ENCODE measurements at regions not wholly inside any gene's neighbourhood (a gene's known extent, or its start where the extent isn't known, plus 50 kb on each side); places are given as distances from the start of the nearest gene placed in this dataset.

DNA sequence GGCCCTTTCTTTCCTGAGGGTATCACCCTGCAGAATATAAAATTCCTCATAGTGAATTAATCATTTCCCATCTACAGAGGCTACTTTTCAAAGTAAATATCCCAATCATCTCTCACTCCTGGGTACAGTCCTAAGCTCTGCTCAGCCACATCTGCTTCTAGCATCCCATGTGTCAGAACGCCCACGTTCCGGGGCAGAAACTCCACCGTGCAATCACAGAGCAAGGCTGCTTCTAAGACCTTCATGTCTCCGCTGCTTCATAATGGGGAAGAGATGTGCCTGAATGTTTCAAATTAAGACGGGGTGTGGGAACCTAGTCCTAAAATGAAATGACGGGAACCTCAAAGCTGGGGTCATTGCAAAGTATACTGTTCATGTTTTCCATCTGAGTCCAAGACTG lies 208.8 kb upstream of the GMDS start:
- DNase-seq: no peak

GRCh38 chr6:2450546-2450945 lies 205.1 kb upstream of the GMDS start:
- DNase-seq: peak; percentile 52

- no peak for DNase-seq
Measured at GRCh38 chr6:2449572-2449940, 204.2 kb upstream of the GMDS start.

GRCh38 chr6:2448826-2449571 lies 203.6 kb upstream of the GMDS start:
- DNase-seq: peak; percentile 64

DNA sequence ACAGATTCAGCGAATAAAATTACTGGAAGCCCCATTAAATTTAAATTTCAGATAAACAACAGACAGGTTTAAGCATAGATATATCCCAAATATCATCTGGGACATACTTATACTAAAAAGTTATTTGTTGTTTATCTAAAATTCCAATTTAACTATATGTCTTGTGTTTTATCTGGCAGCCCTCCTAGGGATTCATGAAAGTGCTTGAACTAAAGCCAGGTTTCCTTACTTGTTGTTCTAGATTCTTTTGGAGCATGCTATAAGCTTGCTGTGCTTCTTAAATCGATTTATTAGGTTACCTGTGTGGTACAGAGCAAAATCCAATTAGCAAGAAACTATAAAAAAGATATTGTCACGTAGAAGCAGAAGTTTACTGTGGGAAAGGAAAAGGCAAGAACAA lies 202.5 kb upstream of the GMDS start:
- no peak for DNase-seq

- DNase-seq: no peak
Measured at GRCh38 chr6:2447318-2447920, 202.0 kb upstream of the GMDS start.

- no peak for DNase-seq
Measured at GRCh38 chr6:2441601-2442475, 196.4 kb upstream of the GMDS start.

DNA sequence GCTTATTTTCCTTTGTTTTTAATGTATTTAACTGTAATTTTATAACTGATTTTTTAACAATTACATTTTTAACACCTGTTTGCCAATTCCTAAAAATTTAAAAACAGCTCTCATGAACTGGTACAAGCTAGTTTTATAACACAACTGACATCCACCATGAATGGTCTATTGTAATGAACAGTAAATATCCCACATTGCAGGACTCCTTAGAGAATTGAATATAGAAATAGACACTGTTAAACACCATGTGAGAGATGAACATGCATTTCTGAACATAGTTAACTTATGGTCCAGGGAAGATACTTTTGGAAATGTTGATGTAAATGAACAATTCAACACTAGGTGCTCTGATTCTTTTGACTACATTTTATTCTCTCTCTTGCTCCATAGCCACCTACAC lies 195.1 kb upstream of the GMDS start:
- no peak for DNase-seq

DNA sequence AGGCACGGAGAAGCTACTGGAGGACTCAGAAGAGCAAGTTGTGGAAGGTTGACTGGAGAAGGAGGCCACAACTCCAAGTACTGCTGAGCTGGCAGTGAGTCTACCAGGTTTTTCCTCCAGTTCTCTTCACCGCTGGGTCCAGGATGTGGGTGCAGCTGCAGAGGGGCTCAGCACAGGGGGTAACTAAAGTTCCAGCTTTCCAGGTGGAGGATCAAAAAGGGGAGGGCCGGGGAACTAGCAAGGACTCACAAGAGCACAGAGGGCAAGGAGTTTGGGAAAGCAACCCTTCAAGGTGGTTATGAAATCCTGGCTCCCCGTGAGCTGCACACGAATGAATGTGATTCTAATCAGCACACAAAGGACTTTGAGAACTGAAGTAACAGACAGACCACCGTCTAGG lies 194.2 kb upstream of the GMDS start:
- no peak for DNase-seq

DNA sequence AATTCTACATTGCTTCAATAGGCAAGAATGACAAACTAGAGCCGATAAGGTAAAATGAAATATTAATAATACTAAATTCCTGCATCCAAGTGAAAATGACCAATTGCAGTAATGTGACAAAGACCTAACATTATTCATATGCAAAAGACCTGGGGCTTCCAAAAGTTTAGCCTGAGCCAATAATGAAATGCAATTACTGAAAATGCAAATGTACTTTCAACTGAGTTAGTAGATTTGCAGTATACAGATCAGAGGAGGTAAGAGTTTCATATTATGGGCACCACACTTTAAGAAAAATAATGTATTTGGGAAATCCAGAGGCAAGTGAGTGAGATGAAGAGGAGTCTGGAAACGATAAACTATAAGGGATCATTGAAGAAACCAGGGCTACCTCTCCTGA lies 193.7 kb upstream of the GMDS start:
- no peak for DNase-seq

DNA sequence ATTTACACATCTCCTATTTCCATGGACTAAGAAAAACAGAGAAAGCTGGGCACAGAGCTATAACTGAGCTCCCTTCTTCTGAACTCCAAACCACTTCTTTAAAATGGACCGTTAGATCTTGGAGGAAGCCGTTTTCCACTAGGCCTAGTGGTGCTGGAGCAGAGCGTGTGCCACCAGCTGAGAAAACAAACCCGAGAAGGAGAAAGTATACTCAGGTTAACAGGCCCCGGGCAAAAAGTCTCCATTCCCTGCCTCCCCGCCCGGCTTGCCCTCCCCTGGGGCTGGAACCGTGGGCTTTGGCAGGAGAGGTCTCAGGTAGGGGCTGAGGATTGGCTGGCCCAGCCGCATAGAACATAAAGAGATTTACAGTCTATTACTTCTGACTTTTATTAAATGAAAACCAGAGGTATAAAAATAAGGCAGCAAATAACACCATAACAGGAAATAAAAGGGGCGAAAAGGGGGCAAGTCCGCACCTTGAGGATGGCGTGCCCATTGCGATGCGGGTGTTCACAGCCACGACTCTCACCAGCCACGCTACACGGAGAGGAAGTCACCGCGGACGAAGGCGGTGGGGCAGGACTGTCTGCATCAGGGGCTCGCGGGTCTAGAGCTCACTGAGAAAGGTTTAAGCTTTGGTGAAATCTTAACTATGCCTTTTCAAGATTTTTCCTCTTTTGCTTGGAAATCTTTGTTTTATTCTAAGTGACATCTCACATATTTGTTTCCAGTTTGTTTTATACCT lies 191.2 kb upstream of the GMDS start:
- DNase-seq: no peak

DNA sequence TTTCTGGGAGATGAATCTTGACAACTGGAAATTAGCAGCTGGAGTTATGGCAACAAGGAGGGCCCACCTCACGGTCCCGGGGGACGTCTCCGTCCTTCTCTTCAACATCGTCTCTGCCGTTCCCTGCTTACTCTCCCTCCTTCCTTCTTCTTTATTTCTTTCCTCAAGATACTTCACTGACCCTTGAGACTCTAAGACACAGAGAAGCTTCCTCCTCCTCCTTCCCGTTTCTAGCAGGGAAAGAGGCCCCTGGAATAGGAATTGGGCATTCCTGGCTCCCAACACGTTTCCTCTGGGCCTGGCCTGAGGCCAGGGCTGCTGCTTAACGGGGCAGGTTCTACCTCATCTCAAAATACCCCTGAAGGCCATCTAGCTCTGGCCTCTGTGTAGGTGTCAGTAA lies 189.9 kb upstream of the GMDS start:
- DNase-seq: no peak

DNA sequence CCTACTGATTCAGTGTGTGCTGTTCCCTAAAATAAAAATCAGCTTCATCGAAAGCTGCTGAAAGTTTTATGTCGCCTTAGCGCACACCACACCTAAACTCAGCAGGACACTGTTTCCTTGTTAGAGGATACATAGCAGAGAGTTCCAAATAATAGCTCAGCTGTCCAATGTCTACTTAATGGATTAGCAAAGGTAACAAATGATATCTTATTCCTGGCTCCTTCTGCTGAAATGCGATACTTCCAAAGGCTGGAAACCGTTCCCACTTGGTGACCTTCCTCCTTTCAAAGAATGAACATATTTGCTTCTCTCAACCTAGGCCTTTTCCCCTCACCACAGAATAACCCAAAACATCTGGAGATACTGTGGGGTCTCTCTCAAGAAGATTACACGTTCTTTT lies 189.5 kb upstream of the GMDS start:
- DNase-seq: no peak

GRCh38 chr6:2434116-2434515 lies 188.7 kb upstream of the GMDS start:
- DNase-seq: no peak

GRCh38 chr6:2433711-2434110 lies 188.3 kb upstream of the GMDS start:
- no peak for DNase-seq

DNA sequence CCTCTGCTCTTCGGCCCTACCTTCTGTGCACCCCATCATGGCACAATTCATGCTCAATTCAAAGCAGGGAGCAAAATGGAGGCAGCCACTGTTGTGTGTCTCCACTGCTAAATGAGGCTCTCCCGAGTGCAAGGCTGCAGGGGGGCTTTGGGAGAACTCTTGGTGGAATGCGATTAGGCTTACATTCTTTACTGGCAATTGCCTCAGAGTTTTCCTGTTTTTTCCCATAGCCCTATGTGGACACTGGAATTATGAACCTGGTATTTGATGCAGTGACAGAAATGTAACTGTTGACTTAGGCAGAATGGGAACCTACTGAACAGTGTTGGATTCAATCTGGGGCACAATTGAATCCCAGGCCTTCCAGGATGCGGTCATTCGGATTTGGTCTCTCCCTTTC lies 187.9 kb upstream of the GMDS start:
- no peak for DNase-seq

DNA sequence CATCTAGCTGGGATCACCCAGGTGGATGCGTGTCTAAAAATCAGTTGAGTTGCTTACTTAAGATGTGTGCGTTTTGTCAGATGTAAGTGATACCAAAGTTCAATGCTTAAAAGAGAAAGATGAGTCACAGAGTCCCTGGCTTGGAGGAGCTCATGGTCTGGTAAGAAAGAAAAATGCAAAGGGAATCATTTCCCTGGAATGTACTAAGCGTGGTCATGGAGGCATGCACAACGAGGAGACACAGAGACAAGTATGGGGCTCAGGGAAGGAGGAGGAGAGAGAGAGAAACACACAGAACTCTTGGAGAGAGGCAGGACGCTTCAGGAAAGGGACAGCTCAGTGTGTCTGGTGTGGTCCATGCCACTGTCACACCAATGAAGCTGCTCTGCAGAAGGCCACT lies 186.9 kb upstream of the GMDS start:
- DNase-seq: no peak

DNA sequence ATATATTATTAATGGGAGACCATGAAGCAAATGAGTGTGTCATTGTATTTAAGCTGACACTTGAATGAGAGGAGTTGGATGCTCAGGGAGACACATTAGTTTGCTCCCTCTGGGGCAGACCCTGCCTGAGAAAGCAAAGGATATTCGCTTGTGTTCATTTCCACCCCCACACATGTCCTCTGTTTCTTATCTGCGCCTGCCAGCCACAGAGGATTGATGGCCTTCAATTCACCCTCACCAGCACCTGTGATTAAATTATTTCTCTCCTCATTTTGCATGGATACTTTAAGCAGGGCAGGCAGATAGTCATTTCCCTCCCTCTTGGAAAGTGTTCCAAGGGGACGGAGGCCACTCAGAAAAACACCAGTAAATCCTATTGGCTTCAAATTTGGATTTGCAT lies 185.2 kb upstream of the GMDS start:
- DNase-seq: no peak

DNA sequence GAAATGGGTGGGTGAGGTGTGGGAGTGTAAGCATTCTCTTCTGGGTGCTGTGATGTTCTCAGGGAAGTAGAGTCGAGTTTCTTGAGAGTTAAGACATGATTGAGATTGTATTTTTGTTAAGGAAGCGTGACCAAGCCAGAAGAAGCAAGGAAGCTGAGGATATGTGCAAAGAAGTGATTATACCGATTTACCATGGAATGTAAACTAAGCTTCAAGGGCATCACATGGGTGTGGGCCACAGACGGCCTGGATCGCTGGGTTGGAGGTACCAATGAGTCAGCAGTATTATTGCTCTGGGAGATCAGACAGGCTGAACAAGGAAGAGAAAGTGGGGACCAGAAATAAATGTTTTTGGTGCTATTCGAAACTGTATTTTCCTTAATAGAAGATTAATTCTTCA lies 184.1 kb upstream of the GMDS start:
- DNase-seq: no peak

GRCh38 chr6:2429032-2429431 lies 183.6 kb upstream of the GMDS start:
- no peak for DNase-seq

DNA sequence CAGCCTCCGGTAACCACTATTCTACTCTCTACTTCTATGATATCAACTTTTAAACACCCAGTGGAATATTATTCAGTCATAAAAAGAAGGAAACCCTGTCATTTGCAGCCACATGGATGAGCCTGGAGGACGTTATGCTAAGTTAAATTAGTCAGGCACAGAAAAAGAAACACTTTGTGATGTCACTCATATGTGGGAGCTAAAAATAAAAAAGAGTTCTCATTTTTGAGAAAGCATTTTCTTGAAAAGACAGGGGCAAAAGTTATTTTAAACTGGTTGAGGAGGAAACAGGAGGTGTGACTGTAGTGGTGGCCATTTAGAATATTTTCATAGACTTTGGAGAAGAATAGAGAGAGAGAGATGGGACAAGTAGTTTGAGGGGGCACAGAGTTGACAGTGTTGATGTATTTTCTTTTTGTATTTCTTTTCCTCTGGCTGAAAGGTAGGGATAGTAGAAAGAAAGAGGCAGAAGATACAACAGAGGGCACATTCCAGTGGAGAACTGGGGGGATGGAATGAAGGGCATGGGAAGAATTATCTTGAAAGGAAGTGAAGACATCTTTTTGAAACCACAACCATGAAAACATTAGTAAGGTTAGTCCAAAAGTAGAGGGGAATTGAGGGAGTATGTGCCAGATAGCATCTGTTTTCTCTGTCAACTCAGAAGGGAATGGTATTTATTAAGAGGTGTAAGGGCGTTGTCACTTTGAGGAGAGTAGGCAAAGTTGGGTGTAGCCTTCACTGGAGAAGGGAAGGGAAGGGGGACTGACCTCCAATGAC lies 181.3 kb upstream of the GMDS start:
- DNase-seq: no peak

DNA sequence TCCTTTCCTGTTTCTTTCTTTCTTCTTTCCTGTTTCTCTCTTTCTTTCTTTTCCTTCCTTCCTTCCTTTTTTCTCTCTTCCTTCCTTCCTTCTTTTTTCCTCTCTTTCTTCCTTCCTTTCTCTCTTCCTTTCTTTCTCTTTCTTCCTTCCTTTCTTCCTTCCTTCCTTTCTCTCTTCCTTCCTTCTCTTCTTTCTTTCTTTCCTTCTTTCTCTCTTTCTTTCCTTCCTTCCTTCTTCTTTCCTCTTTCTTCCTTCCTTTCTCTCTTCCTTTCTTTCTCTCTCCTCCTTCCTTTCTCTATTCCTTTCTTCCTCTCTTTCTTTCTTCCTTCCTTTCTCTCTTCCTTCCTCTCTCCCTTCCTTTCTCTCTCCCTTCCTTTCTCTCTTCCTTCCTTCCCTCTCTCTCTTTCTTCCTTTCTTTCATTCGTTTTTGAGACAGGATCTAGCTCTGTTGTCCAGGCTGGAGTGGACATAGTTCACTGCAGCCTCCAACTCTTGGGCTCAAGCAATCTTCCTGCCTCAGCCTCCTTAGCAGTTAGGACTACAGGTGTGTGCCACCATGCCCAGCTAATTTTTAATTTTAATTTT lies 170.8 kb upstream of the GMDS start:
- DNase-seq: no peak

All from right hindlimb (tissue), 1 donor.